Astrocyte (in vitro differentiated cells and primary cell): ENCODE measurements at regions not wholly inside any gene's neighbourhood (a gene's known extent, or its start where the extent isn't known, plus 50 kb on each side); places are given as distances from the start of the nearest gene placed in this dataset.

Source experiments
- CTCF ChIP-seq: IDR thresholded peaks from 2 replicates; pipeline ENCODE4 v1.5.1; 2011; ENCODE audit warnings: low read depth, mild to moderate bottlenecking, inconsistent platforms, low read length, moderate library complexity; ENCODE audit not compliant: insufficient read depth
- EZH2 ChIP-seq: IDR thresholded peaks from 2 replicates; pipeline ENCODE4 v1.6.1; 2012; ENCODE audit warnings: mild to moderate bottlenecking, low read length, inconsistent platforms; ENCODE audit not compliant: insufficient read depth

- TF ChIP-seq CTCF (no peak), EZH2 (no peak)
Measured at GRCh38 chr5:167877924-167878323, 413.5 kb upstream of the WWC1 start.
